ENCODE measurements at regions not wholly inside any gene's neighbourhood (a gene's known extent, or its start where the extent isn't known, plus 50 kb on each side); places are given as distances from the start of the nearest gene placed in this dataset.

DNA sequence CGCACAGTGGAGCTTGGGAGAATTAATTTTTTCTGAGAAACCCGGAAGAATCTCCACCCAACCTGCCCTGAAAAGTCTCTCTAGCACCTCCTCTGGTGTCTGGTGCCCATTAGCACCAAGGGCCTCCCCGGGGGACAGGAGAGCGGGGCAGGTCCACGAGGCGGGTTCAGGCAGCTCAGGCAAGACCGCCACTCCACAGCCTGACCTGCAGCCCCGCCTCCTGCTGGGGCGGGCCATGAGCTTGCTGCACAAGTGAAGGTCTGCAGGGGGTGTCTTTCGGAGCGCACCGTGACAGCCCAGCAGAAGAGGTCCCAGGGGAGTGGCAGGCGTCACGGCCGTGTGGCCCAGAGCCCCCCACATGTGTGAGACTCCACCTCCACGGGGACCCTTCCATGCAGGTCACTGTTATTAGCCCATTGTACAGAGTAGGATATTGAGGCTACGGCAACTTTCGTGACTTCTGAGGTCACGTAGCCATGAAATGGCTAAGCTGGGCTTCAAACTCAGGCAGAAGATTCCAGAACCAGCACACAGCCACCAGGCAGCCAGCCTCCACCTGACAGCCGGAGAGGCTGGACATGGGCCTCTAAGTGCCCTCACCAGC lies 63.9 kb upstream of the SLCO4A1 start:
- TF ChIP-seq, protein P1, sequence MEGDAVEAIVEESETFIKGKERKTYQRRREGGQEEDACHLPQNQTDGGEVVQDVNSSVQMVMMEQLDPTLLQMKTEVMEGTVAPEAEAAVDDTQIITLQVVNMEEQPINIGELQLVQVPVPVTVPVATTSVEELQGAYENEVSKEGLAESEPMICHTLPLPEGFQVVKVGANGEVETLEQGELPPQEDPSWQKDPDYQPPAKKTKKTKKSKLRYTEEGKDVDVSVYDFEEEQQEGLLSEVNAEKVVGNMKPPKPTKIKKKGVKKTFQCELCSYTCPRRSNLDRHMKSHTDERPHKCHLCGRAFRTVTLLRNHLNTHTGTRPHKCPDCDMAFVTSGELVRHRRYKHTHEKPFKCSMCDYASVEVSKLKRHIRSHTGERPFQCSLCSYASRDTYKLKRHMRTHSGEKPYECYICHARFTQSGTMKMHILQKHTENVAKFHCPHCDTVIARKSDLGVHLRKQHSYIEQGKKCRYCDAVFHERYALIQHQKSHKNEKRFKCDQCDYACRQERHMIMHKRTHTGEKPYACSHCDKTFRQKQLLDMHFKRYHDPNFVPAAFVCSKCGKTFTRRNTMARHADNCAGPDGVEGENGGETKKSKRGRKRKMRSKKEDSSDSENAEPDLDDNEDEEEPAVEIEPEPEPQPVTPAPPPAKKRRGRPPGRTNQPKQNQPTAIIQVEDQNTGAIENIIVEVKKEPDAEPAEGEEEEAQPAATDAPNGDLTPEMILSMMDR (IDR thresholded peaks at IDR 0.05): no peak
- TF ChIP-seq CHD2 (IDR thresholded peaks at IDR 0.05; ENCODE audit: low read length, partially characterized antibody) (no peak), EP300 (IDR thresholded peaks at IDR 0.05) (no peak), POLR2A (IDR thresholded peaks at IDR 0.05; ENCODE audit: low read length) (no peak), CBX2 (IDR thresholded peaks at IDR 0.05; ENCODE audit: borderline replicate concordance, low read depth) (no peak), NFE2L2 (conservative IDR thresholded peaks at IDR 0.05; ENCODE audit: low read length) (no peak)
- TF ChIP-seq, protein P2, sequence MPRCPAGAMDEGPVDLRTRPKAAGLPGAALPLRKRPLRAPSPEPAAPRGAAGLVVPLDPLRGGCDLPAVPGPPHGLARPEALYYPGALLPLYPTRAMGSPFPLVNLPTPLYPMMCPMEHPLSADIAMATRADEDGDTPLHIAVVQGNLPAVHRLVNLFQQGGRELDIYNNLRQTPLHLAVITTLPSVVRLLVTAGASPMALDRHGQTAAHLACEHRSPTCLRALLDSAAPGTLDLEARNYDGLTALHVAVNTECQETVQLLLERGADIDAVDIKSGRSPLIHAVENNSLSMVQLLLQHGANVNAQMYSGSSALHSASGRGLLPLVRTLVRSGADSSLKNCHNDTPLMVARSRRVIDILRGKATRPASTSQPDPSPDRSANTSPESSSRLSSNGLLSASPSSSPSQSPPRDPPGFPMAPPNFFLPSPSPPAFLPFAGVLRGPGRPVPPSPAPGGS (IDR thresholded peaks at IDR 0.05): no peak
- TF ChIP-seq, protein P3, sequence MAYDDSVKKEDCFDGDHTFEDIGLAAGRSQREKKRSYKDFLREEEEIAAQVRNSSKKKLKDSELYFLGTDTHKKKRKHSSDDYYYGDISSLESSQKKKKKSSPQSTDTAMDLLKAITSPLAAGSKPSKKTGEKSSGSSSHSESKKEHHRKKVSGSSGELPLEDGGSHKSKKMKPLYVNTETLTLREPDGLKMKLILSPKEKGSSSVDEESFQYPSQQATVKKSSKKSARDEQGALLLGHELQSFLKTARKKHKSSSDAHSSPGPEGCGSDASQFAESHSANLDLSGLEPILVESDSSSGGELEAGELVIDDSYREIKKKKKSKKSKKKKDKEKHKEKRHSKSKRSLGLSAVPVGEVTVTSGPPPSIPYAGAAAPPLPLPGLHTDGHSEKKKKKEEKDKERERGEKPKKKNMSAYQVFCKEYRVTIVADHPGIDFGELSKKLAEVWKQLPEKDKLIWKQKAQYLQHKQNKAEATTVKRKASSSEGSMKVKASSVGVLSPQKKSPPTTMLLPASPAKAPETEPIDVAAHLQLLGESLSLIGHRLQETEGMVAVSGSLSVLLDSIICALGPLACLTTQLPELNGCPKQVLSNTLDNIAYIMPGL (CRISPR knock-in tag; IDR thresholded peaks at IDR 0.05; ENCODE audit: borderline replicate concordance): no peak
- TF ChIP-seq, protein P4, sequence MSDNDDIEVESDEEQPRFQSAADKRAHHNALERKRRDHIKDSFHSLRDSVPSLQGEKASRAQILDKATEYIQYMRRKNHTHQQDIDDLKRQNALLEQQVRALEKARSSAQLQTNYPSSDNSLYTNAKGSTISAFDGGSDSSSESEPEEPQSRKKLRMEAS (IDR thresholded peaks at IDR 0.05): no peak

Measured in A549 (cell line).